CD1c-positive myeloid dendritic cell (primary cell): ENCODE measurements at regions not wholly inside any gene's neighbourhood (a gene's known extent, or its start where the extent isn't known, plus 50 kb on each side); places are given as distances from the start of the nearest gene placed in this dataset.
"Not testable (repeated sequence)": the region's sequence is repeated elsewhere in the genome, so short reads cannot be mapped to it uniquely, and the experiment has no call there.

Experiments used
- DNase-seq: peaks from one replicate; pipeline ENCODE4 v3.0.0-alpha.2; 2016; ENCODE audit errors: extremely low spot score

DNA sequence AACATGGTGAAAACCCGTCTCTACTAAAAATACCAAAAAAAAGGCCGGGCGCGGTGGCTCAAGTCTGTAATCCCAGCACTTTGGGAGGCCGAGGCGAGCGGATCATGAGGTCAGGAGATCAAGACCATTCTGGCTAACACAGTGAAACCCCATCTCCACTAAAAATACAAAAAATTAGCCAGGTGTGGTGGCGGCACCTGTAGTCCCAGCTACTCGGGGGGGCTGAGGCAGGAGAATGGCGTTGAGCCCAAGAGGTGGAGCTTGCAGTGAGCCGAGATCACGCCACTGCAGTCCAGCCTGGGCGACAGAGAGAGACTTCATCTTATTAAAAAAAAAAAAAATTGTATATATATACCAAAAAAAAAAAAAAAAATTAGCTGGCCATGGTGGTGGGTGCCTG is 533.8 kb downstream of the DMRTA1 start:
- not testable (repeated sequence) for DNase-seq

DNA sequence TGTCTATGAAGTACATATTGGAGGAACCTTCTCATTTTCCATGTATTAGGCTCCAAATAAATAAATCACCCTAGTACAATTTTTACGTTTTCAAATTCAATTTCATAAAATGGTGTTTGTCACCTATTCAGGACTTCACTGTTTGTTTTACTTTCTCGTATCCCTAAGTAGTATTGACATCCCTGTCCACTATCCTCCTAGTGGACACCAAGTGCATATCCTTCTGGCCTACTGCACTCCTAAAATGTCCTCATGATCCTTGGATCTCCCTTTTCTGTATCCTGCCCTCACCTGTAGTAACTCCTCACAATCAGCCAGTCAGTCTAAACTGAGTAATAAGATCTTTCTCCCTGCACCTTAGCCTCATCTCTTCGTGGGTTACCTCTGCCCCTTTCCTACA is 539.9 kb downstream of the DMRTA1 start:
- no peak for DNase-seq

DNA sequence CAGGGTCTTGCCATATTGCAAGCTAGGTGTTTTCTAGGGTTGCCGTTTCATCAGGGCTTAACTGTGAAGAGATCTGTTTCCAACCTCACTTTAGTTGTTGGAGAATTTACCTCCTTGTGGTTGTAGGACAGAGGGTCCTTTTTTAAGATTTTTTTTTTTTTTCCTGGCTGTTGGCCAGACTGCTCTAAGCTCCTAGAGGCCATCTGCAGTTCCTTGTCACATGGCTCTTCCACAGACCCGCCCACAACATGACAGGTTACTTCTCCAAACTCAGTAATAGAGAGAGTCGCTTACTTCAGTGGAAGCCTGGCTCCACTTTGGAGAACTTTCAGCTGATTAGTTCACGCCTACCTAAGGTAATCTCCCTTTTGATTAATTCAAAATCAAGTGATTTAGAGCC is 543.7 kb downstream of the DMRTA1 start:
- no peak for DNase-seq

DNA sequence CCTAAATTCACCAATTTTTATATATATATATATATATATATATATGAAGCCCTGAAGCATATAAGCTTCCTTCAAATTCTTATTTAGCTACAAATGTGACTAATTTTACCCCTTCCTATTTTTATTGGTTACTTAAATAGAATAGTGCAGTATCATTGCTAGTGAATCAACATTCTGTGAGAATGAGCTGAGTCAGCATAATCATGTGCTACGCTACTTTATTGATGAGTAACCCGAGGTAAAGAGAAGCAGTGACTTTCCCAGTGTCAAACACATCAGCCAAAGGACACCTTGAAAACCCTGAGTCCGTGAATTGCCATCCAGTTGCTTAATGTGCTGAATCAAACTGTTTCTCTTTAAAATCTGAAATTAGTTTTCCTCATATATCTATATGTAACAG is 546.2 kb downstream of the DMRTA1 start:
- DNase-seq = no peak

DNA sequence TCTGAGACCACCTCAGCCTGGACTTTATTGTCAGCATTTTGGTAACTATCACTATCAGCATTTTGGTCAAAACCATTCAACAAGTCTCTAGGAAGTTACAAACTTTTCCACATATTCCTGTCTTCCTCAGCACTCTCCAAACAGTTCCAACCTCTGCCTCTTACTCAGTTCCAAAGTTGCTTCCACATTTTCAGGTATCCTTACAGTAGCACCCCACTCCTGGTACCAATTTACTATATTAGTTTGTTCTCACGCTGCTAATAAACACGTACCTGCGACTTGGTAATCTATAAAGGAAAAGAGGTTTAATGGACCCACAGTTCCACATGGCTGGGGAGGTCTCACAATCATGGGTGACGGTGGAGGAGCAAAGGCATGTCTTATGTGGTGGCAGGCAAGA is 551.3 kb downstream of the DMRTA1 start:
- no peak for DNase-seq

DNA sequence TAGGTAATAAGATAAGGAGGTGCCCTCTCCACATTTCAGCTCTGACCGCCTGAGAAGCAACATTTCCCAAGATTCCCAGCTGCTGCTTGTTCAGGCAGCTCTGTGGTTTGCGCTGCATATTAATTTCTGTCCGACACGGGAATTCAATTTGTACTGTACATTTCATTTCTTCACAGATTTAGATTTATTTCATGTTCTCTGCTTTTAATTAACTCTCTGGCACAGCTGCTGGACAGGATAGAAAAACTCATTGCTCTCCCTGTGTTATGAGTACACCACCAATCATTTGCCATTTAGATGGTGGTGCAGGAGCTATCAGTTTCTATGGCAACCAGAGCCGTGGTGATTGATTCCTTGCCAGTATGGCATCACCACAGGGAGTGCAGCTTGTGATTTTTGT is 558.5 kb downstream of the DMRTA1 start:
- DNase-seq = no peak

DNA sequence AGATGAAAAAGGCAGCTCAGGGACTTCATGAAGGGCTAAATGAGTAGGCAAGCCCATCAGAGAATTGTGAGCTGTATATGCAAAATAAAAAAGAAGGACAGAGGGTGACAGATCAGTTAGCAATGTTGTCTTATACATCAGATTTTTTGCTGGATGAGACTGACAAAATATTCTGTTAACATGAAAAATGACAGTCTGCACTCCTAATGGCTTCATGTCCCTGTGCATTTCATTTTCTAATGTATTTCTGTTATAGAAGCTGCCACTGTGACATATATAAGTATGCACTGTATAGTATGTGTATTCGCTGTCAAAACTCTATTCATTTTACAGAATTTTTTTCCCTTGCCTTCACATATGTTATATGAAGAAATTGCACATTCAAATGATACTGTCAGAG is 559.5 kb downstream of the DMRTA1 start:
- DNase-seq = no peak

DNA sequence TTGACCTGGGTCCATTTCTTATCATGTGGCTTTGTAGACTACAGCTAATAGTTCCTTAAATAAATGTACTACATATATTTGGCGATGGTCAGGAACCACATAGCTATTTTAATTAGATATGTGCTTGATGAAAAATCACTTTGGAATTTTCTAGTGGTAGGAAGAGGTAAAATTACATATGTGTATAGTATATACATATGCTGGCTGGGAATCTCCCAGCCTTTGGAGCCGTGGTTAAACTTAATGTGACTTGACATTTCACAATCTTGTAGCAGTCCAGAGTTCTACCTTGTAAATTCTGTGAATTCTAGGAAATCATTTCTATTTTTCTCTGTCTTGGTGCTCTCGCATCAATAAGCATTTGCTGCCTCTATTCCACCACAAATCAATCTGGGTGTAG is 565.0 kb downstream of the DMRTA1 start:
- no peak for DNase-seq

DNA sequence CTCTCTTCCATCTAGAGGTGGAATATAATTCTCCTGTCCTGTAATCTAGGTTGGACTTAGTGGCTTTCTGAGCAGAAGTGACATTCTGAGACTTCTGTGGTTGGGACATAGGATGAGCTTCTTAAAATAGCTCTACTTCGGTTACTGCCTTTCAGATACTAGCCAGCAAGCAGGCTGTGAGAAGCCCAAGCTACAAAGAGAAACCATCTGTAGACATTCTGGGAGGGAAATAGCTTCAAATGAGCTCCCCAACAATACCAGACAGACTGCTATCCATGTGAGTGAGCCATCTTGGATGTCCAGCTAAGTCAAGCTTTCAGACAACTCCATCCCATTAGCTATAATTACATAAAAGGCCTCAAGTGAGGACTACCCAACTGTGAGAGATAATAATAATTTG is 568.9 kb downstream of the DMRTA1 start:
- DNase-seq = no peak

DNA sequence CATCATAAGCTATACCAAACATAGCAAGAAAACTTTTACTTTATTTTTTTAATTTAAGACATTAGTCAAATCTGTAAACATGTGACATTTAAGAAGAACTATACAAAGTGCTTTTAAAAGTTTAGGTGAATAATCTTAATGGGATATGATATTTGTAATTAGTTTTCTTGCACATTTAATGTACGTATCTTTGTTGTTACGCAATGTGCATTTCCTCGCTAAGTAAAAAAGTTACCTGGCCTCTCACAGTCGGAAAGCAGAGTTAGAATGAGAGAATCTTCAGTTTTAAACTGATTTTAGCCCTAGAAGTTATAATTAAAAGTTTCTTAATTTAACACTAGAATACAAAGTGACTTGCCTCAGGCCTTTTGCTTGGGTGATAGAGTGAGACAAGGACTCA is 589.8 kb downstream of the DMRTA1 start:
- DNase-seq = no peak

DNA sequence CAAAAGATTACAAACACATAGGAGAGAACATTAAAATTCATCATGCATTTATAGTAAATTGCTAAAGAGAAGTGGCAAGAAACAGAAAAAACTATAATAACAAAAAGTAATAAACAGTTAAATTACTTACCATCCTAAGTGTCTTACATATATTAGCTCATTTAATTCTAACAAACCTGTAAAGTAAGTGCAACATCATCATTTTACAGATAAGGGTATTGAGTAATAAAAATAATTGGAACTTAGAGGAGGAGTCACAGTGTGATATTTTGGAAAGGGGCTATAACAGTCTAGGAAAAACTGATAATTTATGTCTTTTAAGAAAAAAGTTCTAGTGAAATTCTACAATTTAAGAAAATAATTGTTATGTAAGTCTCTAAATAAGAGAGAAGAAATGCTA is 592.8 kb downstream of the DMRTA1 start:
- no peak for DNase-seq

DNA sequence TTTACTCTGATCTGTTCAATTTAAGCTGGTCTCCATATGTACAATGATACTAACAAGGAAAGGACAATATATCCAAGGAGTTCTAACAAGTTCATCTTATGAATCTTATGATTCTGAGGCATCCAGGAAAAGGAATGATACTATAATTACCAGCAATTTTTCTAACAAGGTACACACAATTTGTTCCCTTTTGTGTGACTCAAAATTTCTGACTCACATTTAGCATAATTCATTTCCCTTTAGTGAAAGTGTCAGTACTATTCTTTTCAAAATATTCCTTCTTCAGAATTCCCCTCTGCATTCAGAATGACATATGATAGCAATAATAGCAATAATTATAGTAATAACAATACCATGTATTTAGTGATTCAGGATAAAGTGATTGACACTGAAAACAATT is 594.8 kb downstream of the DMRTA1 start:
- DNase-seq = no peak

DNA sequence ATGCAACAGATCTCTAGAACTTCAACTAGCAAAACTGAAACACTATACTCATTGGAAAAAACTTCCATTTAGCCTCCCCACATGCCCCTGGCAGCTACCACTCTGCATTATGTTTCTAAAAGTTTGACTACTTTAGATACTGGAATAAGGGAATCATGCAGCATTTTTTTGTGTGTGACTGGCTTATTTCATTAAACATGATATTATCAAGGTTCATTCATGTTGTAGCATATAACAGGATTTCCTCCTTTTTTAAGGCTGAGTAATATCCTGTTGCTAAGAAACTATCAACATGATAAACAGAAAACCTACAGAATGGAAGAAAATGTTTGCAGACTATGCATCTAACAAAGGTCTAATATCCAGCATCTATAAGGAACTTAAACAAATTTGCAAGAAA is 597.9 kb downstream of the DMRTA1 start:
- no peak for DNase-seq

DNA sequence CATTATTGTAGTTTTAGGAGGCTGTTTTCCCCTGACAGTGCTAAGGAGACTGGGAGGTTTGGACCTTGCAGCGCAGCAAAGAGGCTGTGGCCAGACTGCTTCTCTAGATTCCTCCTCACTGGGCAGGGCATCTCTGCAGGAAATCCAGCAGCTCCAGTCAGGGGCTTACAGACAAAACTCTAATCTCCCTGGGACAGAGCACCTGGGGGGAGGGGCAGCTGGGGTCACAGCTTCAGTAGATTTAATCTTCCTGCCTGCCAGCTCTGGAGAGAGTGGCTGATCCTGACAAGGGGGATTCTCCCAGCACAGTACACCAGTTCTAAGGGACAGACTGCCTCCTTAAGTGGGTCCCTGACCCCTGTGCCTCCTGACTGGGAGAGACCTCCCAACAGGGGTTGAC is 599.4 kb downstream of the DMRTA1 start:
- not testable (repeated sequence) for DNase-seq

DNA sequence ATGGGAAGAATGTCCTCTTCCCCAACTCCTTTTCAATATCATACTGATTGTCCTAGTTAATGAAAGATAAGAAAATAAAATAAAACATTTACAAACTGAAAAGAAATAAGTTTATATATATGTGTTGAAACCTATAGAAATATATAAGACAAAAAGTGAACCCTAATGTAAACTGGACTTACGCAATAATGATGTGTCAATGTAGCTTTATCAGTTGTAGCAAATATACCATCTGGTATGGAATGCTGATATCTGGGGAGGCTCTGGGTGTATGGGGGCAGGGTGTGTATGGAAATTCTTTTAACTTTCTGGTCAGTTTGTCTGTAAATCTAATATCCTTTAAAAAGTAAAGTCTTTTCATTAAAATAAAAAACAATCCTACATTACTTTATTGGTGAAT is 603.9 kb downstream of the DMRTA1 start:
- no peak for DNase-seq

DNA sequence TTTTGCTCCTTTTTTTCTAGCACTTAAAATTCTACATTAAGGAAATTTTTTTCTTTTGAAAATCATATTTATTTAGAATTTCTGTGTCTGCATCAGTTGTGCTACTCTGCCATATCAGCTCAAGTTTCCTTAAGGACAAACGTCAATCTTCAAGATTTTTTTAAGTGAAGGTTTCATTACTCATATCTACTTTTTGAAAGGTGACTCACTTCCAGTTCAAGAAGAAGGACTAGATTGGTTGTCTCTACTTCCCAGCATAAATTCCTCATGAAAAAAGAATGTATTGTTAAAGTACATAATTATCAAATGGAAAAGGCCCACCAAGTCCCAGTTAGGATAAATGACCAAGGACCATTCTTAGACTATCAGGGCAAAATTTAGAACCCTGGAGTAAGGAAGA is 626.5 kb downstream of the DMRTA1 start:
- no peak for DNase-seq

DNA sequence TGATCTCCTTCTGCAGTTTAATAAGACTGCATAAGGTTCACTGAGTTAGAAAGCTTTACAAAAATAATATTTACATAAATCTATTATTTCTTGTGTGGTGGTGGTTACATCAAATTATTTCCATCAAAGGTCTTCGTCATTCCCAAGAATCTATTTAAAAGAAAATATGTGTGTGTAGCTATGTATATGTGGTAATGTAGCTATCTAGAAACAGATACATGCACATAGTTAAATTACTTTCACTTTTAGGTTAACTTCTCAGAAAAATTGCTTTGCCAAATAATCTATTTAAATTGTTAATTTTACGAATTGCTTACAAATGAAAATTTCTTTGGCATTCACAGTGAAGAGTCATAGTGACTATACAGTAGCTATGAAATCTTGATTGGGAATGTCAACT is 633.2 kb downstream of the DMRTA1 start:
- DNase-seq = no peak

DNA sequence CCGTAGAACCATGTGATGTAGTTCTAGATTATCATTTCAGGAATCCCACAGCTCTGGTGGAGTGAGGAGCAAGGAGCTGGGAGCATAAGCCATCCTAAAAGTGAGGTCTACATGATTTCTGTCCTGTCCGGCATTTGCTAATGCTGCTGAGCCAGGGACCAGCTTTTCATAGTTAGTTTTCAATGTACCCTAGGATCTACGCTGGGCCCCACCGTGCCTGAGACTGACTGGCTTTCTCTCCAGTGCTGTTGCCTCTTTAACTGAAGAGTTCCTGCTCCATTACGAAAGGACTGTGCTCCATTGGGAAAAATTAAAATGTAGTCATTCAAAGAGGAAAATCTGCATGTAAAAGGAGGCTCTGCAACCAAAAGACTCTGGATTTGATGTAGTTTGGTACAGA is 634.8 kb downstream of the DMRTA1 start:
- DNase-seq = no peak

DNA sequence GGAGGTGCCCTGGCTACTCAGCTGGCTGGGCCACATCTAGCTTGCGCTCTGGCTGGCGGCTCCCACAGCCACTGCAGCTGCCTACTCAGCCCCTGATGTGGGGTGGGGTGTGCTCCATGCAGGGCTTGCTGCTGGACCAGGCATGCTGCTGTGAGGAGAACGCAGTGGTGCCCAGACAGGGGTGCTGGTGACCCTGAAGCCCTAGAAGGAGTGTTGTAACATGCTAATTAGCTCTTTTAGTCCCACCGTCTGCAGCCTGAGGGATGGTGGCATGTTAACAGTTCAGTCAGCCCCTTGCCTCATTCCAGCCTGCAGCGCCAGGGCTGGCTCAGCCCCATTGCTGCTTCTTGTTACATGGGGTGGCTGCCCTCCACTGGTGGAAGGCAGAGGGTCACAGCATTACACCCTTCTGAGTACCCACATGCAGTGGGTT is 642.3 kb downstream of the DMRTA1 start:
- DNase-seq = no peak

DNA sequence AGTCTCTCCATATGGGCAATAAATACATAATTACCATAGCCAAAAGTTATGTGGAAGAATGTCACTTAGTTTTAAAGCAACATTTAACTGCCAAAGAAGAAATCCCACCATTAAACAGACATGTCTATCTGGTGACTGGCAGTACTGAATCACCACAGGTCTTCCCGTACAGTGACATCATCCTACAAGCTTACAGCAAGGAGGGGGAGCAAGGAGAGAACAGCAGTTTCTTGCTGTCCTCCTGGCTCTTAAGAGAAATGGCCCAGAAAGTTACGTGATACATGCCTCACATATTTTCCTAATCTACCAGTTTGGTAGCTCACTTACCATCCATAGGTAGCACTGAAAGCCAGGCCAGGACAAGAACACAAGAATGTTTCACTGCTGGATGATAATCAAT is 671.0 kb downstream of the DMRTA1 start:
- DNase-seq = no peak

DNA sequence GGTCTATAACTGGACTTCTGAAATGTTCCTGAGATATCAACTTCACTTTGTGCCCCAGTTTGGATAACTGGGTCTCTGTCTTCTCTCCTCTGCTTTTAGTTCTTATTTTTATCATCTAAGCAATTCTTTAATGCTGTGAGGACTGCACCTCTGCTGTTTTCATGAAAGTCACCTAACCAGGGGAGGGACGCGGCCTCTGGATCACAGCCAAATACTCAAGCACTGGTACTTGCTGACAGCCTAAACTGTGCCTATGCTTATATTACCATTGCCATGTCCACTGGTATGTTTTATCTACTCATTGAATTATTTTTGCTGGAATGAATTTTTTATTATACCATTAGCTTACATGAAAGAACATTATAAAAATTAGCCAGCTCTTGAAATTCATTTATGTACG is 674.0 kb downstream of the DMRTA1 start:
- no peak for DNase-seq

DNA sequence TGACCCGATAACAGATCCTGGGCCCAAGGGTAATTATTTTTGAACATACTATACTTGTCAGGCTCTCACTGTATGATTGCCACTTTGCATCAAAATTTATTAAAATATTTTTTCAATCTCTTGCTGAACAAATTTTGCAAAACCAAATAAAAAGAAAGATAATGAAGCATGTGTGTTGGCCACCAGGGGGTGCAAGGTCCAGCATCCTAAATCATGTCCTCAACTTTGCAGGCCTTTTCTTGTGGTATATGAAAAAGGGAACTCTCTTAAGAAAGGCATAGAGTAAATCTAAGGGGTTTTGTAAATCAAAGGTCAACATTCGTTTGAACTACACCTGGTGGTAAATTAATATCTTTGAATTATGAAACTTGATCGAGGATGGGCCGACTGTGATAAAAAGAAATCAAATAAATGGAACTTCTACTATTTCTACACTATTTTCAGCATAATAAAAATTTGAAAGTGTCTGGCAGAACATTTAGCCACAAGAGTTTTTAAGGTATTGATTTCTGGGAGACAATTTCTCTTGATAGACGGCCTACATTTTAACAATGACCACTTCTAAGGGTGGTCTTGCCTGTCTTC is 676.5 kb downstream of the DMRTA1 start:
- DNase-seq = no peak

DNA sequence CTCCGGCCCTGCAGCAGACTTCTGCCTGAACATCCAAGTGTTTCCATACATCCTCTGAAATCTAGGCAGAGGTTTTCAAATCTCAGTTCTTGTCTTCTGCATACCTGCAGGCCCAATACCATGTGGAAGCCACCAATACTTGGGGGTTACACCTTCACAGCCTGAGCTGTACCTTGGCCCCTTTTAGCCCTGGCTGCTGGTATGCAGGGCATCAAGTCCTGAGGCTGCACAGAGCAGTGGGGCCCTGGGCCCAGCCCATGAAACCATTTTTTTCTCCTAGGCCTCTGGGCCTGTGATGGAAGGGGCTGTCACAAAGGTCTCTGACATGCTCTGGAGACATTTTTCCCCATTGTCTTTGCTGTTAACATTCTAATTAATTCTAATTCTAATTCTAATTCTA is 680.6 kb downstream of the ELAVL2 start:
- no peak for DNase-seq

DNA sequence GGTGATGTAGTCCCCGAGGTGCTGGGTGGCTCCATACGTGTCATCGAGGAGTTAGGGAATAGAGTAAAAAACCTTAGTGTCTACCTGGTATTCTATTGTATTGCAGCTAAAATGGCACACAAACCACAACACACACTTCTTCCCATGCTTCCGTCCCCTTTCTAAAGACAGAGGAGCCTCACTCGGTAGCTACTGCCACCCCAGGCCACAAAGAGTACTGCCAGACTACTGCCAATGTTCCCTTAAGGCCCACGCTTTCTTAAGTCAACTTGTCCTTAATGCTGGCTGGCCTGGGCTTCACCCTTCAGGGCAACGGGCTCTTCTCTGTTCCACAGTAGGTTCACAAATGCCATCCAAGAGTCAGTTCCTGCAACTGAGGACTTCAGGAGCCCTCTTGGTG is 673.0 kb downstream of the ELAVL2 start:
- DNase-seq = no peak

DNA sequence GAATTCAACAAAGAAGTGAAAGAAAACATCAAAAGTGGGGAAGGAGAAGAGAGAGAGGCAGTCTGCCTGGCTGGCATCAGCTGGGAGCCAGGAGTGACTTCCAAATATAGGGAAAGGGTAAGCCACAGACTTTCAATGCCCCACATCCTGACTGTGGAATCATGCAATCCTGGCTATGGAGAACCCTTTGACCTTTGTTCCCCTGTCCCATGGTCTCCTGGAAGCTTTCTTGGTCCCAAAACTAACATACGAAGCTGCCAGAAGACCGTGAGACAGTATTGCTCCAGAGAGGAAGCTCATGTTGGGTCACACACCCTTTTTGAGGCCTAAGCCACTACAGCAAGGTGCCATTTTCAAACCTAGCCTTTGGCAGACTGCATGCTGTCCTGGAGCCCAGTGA is 665.5 kb downstream of the ELAVL2 start:
- DNase-seq = no peak
